ENCODE measurements at regions not wholly inside any gene's neighbourhood (a gene's known extent, or its start where the extent isn't known, plus 50 kb on each side); places are given as distances from the start of the nearest gene placed in this dataset.
"Not testable (repeated sequence)": the region's sequence is repeated elsewhere in the genome, so short reads cannot be mapped to it uniquely, and the experiment has no call there.

DNA sequence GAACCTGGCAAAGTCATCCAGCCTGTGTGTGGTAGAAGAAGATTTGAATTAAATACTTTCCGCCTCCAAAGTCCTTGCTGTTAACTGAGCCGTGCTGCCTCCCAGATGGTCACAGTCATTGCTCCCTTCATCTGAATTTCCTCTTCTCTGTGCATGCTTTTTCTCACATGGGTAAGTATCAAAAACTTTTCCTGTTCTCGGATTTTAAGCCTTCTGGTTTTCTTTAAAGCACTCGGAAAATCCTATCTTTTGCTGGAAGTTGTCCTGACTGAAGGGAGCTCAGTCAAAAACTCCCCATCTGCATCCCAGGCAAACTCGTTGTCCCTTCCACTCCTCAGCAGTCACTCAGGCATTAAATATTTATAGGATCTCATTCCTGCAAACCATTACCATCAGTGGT, 290.0 kb upstream of the PIK3R1 start:
- no peaks in the 10 kb centered on the region for H3K9me3 ChIP-seq
- no peaks in the 10 kb centered on the region for H3K27me3 ChIP-seq
- no peak overlapping the region for H3K27ac ChIP-seq
- no peaks in the 10 kb centered on the region for H3K36me3 ChIP-seq
- H3K4me3 ChIP-seq: no peak overlapping the region
- no peak for DNase-seq (ENCODE audit: low spot score)
- no peaks in the 10 kb centered on the region for H3K4me1 ChIP-seq
- no peak for TF ChIP-seq CTCF (IDR thresholded peaks at IDR 0.05)

GRCh38 chr5:67921004-67921601, 294.5 kb upstream of the PIK3R1 start:
- Histone ChIP-seq H3K9me3 (no peaks in the 10 kb centered on the region), H3K4me3 (no peak overlapping the region), H3K4me1 (no peaks in the 10 kb centered on the region), H3K27me3 (no peaks in the 10 kb centered on the region), H3K36me3 (no peaks in the 10 kb centered on the region), H3K27ac (no peak overlapping the region)
- no peak for DNase-seq (ENCODE audit: low spot score)
- TF ChIP-seq CTCF (IDR thresholded peaks at IDR 0.05): no peak

DNA sequence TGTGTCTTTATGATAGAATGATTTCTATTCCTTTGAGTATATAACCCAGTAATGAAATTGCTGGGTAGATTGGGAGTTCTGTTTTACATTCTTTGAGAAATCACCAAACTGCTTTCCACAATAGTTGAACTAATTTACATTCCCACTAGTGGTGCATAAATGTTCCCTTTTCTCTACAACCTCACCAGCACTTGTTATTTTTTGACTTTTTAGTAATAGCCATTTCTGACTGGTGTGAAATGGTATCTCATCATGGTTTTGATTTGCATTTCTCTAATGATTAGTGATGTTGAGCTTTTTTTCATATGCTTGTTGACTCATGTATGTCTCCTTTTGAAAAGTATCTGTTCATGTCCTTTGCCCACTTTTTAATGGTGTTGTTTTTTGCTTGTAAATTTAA, 296.0 kb upstream of the PIK3R1 start:
- not testable (repeated sequence) for H3K36me3 ChIP-seq; H3K27me3 ChIP-seq; H3K27ac ChIP-seq; H3K4me1 ChIP-seq; DNase-seq (ENCODE audit: low spot score); H3K4me3 ChIP-seq; H3K9me3 ChIP-seq

DNA sequence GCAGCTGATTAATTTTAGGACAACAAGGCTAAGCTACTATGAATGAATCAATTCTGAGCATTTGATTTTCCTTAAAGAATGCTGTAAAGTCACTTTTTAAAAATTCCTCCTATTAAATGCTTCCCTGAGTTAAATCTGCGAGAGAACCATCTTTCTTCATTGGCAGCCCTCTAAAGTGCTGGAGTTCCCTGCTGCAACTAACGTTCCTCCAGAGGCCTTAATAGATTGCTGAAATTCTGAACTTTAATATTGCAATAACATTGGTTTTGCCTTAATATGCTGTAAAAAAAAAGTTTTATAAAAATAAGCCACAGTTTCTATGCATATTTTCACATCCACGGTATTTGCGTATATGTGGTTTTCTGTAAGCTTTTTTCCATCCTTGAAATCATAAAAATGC, 298.0 kb upstream of the PIK3R1 start:
- TF ChIP-seq CTCF (IDR thresholded peaks at IDR 0.05): no peak
- no peak for DNase-seq (ENCODE audit: low spot score)
- Histone ChIP-seq H3K27ac (no peak overlapping the region), H3K4me3 (no peak overlapping the region), H3K4me1 (no peaks in the 10 kb centered on the region), H3K27me3 (no peaks in the 10 kb centered on the region), H3K9me3 (no peaks in the 10 kb centered on the region), H3K36me3 (no peaks in the 10 kb centered on the region)

DNA sequence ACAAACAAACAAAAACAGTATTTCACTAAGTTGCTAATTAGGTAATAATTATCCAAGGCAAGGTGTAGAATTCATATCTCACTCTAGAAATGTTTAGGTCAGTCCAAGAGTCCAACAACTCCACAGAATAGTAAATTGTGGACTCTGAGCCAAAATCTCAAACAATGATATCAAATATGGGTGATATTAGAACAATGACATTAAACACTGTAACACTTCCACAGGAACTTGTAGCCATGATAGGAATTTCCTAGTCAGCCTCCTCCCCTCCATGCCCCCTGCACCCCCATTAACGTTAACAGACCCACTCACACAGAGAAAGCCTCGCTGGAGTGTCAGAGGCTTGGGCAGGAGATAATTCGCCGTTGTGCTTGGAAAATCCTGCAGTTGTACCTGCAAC, 305.0 kb upstream of the PIK3R1 start:
- H3K36me3 ChIP-seq: no peaks in the 10 kb centered on the region
- TF ChIP-seq CTCF (IDR thresholded peaks at IDR 0.05): no peak
- no peak overlapping the region for H3K4me3 ChIP-seq
- H3K27me3 ChIP-seq: no peaks in the 10 kb centered on the region
- H3K9me3 ChIP-seq: no peaks in the 10 kb centered on the region
- peaks cover 0 to 11% of the 10 kb centered on the region in 2 donors for H3K4me1 ChIP-seq
- no peak overlapping the region for H3K27ac ChIP-seq
- DNase-seq (ENCODE audit: low spot score): no peak

DNA sequence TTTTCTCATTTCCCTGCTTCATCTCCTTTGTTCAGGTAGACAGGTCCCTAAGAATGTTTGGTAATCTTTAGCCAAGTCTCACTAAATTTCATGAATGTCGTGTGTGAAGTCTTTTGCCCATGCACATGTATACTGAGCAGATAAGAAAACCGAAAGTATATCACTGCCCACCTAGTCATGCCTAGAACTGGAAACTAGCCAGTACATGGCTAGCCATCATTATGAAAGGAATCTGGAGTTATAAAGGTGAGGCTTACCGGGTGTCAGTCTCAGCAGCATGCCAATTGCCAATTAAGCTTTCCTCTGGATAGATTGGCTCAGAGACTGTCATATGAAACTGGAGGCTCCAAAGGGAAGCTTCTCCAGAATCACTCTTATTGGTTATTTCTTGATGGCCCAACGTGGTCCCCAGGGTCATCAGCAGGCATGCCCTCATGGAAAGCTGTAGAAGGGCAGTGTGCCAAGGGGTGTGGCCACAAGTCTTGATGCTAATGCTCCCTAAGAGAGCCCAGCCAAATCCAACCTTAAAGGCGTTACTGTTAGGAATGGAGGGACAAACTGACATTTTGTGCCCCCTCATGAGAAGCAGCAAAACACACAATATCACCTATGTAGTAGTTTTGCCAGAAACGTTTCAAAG, 307.3 kb upstream of the PIK3R1 start:
- no peaks in the 10 kb centered on the region for H3K36me3 ChIP-seq
- H3K4me1 ChIP-seq: peaks cover 0 to 11% of the 10 kb centered on the region in 2 donors
- TF ChIP-seq CTCF (IDR thresholded peaks at IDR 0.05): no peak
- H3K9me3 ChIP-seq: no peaks in the 10 kb centered on the region
- H3K27me3 ChIP-seq: no peaks in the 10 kb centered on the region
- H3K27ac ChIP-seq: no peak overlapping the region
- H3K4me3 ChIP-seq: no peak overlapping the region
- no peak for DNase-seq (ENCODE audit: low spot score)

All from right atrium auricular region (tissue), 2 donors.